Urinary bladder (tissue), 3 donors: ENCODE measurements at regions not wholly inside any gene's neighbourhood (a gene's known extent, or its start where the extent isn't known, plus 50 kb on each side); places are given as distances from the start of the nearest gene placed in this dataset.
"Not testable (repeated sequence)": the region's sequence is repeated elsewhere in the genome, so short reads cannot be mapped to it uniquely, and the experiment has no call there.

Experiments
- DNase-seq: peaks from one replicate; pipeline ENCODE4 v3.0.0-alpha.2; 2015; ENCODE audit errors: extremely low spot score
- H3K27ac ChIP-seq: one replicate; pipeline ENCODE4 v1.5.1; 2013; ENCODE audit warnings: low read depth, mild to moderate bottlenecking, moderate library complexity
- H3K36me3 ChIP-seq: one replicate; pipeline ENCODE4 v1.6.1; 2013; ENCODE audit warnings: mild to moderate bottlenecking, moderate library complexity; ENCODE audit not compliant: insufficient read depth
- H3K4me1 ChIP-seq: one replicate; pipeline ENCODE4 v1.6.1; 2013; ENCODE audit warnings: mild to moderate bottlenecking, moderate library complexity; ENCODE audit not compliant: insufficient read depth
- H3K4me3 ChIP-seq: one replicate; pipeline ENCODE4 v1.5.1; 2013; ENCODE audit warnings: low read depth, low read length
- WGBS: extraction: QIAGEN DNeasy Blood & Tissue Kit; methylation state at CpG from one replicate; pipeline ENCODE4 v1.1.7; 2013; 5-methylcytosine and 5-hydroxymethylcytosine counted together
- donor health status: healthy with polysubstance abuse.
- donor health status: healthy.

DNA sequence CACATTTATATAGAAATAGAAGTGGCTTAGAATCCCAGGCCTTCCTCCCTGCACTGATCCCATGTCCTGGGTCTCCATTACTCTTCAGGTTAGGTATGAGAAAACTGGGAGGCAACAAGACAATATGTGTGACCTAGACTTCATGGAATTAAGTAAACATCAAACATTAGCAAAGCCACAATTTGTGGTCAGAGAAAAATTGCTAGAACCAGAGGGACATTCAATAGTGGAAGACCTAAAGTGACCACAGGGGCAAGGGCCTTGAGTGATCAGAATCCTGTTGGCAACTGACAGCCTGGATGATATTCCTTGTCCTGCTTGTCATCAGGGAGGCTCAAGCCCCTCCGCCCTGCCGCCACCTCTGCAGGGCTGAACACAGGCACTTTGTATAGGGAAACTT, 322.8 kb upstream of the CTNNB1 start:
- Histone ChIP-seq H3K36me3 (no peaks in the 10 kb centered on the region), H3K4me3 (no peak overlapping the region), H3K4me1 (no peaks in the 10 kb centered on the region), H3K27ac (no peak overlapping the region)
- DNase-seq: no peak
- 98% methylated on average over 2 of the region's 2 CpGs for WGBS

DNA sequence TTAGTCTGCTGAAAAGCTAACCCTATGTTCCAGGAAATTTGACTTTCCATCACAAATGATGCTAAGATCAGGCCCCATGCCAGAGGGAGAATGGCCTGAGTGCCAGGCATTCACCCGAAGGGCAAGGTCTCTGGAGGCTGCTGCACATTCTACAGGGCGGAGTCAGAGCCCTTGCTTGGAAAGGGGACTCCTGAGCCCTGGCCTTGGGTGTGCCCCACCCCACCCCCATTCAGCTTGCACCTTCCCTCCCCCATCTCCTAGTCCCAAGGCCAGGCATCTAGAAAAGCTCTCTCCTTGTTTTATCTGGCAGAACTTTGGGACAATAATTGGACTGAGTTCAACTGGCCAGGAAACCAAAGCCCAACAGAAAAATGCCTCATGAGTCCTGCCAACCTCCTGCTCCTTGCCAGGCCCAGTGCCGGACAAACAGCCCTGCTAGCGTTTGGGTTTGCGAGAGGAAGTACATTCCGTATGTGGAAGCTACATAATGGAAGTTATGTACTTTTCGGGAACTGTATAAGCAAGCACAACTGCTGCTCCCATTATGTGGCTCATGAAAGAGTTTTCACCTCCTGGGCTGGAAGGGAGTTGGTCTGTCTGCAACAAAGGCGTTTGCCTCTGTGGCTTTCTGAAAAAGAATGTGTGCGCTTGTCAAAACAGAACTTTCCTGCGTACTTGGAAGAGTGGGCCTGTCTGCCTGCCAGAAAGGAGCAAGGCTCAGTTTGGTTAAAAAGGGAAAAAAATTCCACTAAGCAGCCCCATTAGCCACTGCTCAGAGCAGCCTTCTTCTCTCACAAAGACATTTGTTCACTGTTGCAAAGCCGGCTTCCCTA, 321.5 kb upstream of the CTNNB1 start:
- no peak overlapping the region for H3K27ac ChIP-seq
- H3K4me3 ChIP-seq: no peak overlapping the region
- DNase-seq: peak; percentile 47
- no peaks in the 10 kb centered on the region for H3K36me3 ChIP-seq
- WGBS: 20% methylated on average over 11 of the region's 11 CpGs
- no peaks in the 10 kb centered on the region for H3K4me1 ChIP-seq

GRCh38 chr3:40878464-40878905, 320.8 kb upstream of the CTNNB1 start:
- WGBS: 26% methylated on average over 3 of the region's 3 CpGs
- Histone ChIP-seq H3K4me1 (no peaks in the 10 kb centered on the region), H3K36me3 (no peaks in the 10 kb centered on the region), H3K4me3 (no peak overlapping the region), H3K27ac (no peak overlapping the region)
- no peak for DNase-seq

DNA sequence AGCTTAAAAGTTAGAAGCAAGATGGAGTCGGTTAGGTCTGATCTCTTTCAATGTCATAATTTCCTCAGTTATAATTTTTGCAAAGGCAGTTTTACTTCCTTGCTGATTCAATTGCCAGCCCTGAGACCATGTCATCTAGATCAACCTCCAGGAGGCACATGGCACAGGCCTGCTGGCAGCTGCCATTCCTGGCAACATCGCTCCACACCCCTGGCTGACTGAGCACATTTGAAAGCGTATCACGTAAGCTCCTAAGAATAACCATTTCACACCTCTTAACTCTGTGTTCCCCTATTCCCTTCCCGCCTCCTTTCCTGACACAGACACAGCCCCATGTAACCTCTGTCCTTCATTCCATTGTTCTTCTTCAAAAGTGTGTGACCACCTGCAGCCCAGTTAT, 313.9 kb upstream of the CTNNB1 start:
- Histone ChIP-seq H3K4me1 (no peaks in the 10 kb centered on the region), H3K27ac (no peak overlapping the region), H3K36me3 (no peaks in the 10 kb centered on the region), H3K4me3 (no peak overlapping the region)
- no peak for DNase-seq
- 99% methylated on average over 5 of the region's 5 CpGs for WGBS

- Histone ChIP-seq H3K4me3 (no peak overlapping the region), H3K4me1 (no peaks in the 10 kb centered on the region), H3K36me3 (no peaks in the 10 kb centered on the region), H3K27ac (no peak overlapping the region)
- WGBS: 44% methylated on average over 8 of the region's 8 CpGs
- no peak for DNase-seq
Measured at GRCh38 chr3:40886660-40887425, 312.5 kb upstream of the CTNNB1 start.

- no peak overlapping the region for H3K4me3 ChIP-seq
- DNase-seq: no peak
- no peaks in the 10 kb centered on the region for H3K4me1 ChIP-seq
- H3K36me3 ChIP-seq: no peaks in the 10 kb centered on the region
- H3K27ac ChIP-seq: no peak overlapping the region
- 93% methylated on average over 3 of the region's 3 CpGs for WGBS
Measured at GRCh38 chr3:40891186-40891585, 308.1 kb upstream of the CTNNB1 start.

- Histone ChIP-seq H3K4me1 (no peaks in the 10 kb centered on the region), H3K36me3 (no peaks in the 10 kb centered on the region), H3K27ac (no peak overlapping the region), H3K4me3 (no peak overlapping the region)
- 65% methylated on average over 4 of the region's 4 CpGs for WGBS
- no peak for DNase-seq
Measured at GRCh38 chr3:40895109-40895508, 304.2 kb upstream of the CTNNB1 start.

GRCh38 chr3:40899286-40899712, 300.0 kb upstream of the CTNNB1 start:
- WGBS: 67% methylated on average over 4 of the region's 4 CpGs
- Histone ChIP-seq H3K4me3 (no peak overlapping the region), H3K27ac (no peak overlapping the region), H3K36me3 (no peaks in the 10 kb centered on the region), H3K4me1 (no peaks in the 10 kb centered on the region)
- no peak for DNase-seq

DNA sequence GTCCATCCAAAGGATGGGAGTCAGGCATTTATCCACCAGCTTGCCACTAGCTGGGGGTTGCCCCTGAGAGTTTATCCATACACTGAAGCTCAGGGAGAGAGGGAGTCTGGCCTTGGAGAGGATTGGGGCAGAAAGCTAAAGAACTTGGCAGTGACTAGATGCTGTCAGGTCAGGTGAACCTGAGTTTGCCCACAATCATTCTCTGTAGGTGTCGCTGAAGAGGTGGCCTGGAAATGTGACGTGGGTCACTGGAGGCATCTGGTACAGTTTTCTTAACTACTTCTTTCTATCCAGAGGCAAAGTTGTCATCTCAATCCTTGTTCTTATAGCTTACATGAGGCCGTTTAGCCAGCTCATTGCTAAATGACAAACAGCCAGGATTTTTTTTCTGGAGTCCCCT, 298.0 kb upstream of the CTNNB1 start:
- Histone ChIP-seq H3K27ac (no peak overlapping the region), H3K4me1 (no peaks in the 10 kb centered on the region), H3K4me3 (no peak overlapping the region), H3K36me3 (no peaks in the 10 kb centered on the region)
- DNase-seq: no peak
- WGBS: 64% methylated on average over 3 of the region's 3 CpGs

- Histone ChIP-seq H3K4me3 (no peak overlapping the region), H3K27ac (no peak overlapping the region), H3K36me3 (no peaks in the 10 kb centered on the region), H3K4me1 (no peaks in the 10 kb centered on the region)
- no peak for DNase-seq
Measured at GRCh38 chr3:40901796-40902195, 297.5 kb upstream of the CTNNB1 start.

- not testable (repeated sequence) for H3K36me3 ChIP-seq, H3K4me3 ChIP-seq, DNase-seq, H3K4me1 ChIP-seq, H3K27ac ChIP-seq
- WGBS: 62% methylated on average over 26 of the region's 26 CpGs
Measured at GRCh38 chr3:40907907-40908465, 291.3 kb upstream of the CTNNB1 start.

DNA sequence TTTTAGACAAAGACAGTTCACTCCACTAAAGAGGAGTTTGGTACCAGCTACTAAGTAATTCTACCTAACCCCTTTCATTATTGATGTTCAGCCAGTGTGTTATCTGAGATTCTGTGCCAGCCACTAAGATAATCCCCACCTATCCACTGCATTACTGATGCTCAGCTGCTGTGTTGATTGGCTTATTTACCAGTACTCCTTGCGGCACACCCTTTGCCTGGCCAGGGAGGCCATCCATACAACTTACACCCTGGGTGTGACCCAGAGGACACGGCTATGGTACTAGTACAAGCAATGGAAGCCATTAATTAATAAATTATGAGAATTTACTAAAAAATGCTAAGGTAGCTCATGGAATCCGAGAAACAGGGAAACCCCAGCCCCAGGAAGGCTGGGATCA, 290.7 kb upstream of the CTNNB1 start:
- Histone ChIP-seq H3K36me3 (no peaks in the 10 kb centered on the region), H3K27ac (no peak overlapping the region), H3K4me3 (no peak overlapping the region), H3K4me1 (no peaks in the 10 kb centered on the region)
- 95% methylated on average over 3 of the region's 3 CpGs for WGBS
- no peak for DNase-seq

DNA sequence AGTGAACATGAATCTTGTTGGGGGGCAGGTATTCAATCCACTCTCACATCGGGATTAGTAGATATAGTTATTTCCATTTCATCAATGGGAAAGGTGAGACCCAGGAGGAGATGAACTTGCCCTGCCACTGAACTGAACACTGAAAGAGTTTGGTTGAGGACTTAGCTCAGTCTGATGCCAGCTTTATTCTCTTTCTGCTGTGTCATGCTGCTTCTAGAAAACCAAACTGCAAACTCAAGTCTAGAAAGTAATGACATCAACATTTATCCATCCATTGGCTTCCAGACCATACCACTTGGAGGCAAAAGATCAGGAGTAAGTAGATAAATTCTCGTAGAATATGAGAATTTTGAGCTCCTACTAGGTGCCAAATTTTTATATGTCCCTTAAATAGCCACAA, 288.0 kb upstream of the CTNNB1 start:
- H3K36me3 ChIP-seq: no peaks in the 10 kb centered on the region
- H3K4me3 ChIP-seq: no peak overlapping the region
- H3K4me1 ChIP-seq: no peaks in the 10 kb centered on the region
- WGBS: 94% methylated on average over 2 of the region's 2 CpGs
- DNase-seq: no peak
- H3K27ac ChIP-seq: no peak overlapping the region

GRCh38 chr3:40911928-40912327, 287.4 kb upstream of the CTNNB1 start:
- WGBS: 82% methylated on average over 1 of the region's 1 CpG
- DNase-seq: no peak
- no peaks in the 10 kb centered on the region for H3K4me1 ChIP-seq
- H3K27ac ChIP-seq: no peak overlapping the region
- H3K36me3 ChIP-seq: no peaks in the 10 kb centered on the region
- H3K4me3 ChIP-seq: no peak overlapping the region
